ENCODE measurements at regions not wholly inside any gene's neighbourhood (a gene's known extent, or its start where the extent isn't known, plus 50 kb on each side); places are given as distances from the start of the nearest gene placed in this dataset.

GRCh38 chr6:112799889-112800288, 452.8 kb downstream of the RFPL4B start (continued):
- TF ChIP-seq ZNF462 (CRISPR knock-in tag; IDR thresholded peaks at IDR 0.05) (no peak), EZH2 (IDR thresholded peaks at IDR 0.05; ENCODE audit: low read depth, unreplicated experiment) (no peak)

- Mint-ChIP-seq H3K4me1 (peaks cover 5% of the 10 kb centered on the region; the same call in 2 of the 3 replicates), H3K4me3 (no peak overlapping the region), H3K27ac (no peak overlapping the region), H3K9me3 (no peaks in the 10 kb centered on the region), H3K27me3 (ENCODE audit: insufficient read depth, low read depth, poor library complexity) (no peaks in the 10 kb centered on the region), H3K36me3 (ENCODE audit: low read depth) (no peaks in the 10 kb centered on the region)
- Histone ChIP-seq H3K27ac (ENCODE audit: low read depth) (no peak overlapping the region), H3K4me2 (no peak overlapping the region), H3K36me3 (ENCODE audit: insufficient read depth) (no peaks in the 10 kb centered on the region), H3K4me3 (no peak overlapping the region), H3K9me2 (ENCODE audit: insufficient read depth) (no peaks in the 10 kb centered on the region), H2AFZ (no peak overlapping the region), H3K79me2 (replicated peaks; ENCODE audit: insufficient read depth) (no peaks in the 10 kb centered on the region), H3F3A (replicated peaks; ENCODE audit: low read depth) (no peaks in the 10 kb centered on the region), H4K20me1 (replicated peaks; ENCODE audit: insufficient read depth) (no peaks in the 10 kb centered on the region), H3K4me1 (ENCODE audit: insufficient read depth) (no peaks in the 10 kb centered on the region), H3K27me3 (ENCODE audit: insufficient read depth) (no peaks in the 10 kb centered on the region; the same call in 1 of the 2 replicates)
- no peak for ATAC-seq
- no peak for DNase-seq (ENCODE audit: low spot score)
- TF ChIP-seq EZH2phosphoT487 (IDR thresholded peaks at IDR 0.05; ENCODE audit: unreplicated experiment) (no peak), REST (IDR thresholded peaks at IDR 0.05; ENCODE audit: unreplicated experiment) (no peak), EZH2 (IDR thresholded peaks at IDR 0.05; ENCODE audit: low read depth, unreplicated experiment) (no peak), ZNF462 (CRISPR knock-in tag; IDR thresholded peaks at IDR 0.05) (no peak), JUNB (IDR thresholded peaks at IDR 0.05; ENCODE audit: unreplicated experiment) (no peak)
Observed at GRCh38 chr6:112800439-112800838, 453.3 kb downstream of the RFPL4B start.
